Left ventricle myocardium inferior (tissue), 1 donor: ENCODE measurements at regions not wholly inside any gene's neighbourhood (a gene's known extent, or its start where the extent isn't known, plus 50 kb on each side); places are given as distances from the start of the nearest gene placed in this dataset.

Experiments
- DNase-seq: peaks from one replicate; pipeline ENCODE4 v3.0.0-alpha.2; 2020
- H3K27ac ChIP-seq: fragments of 200-600 bp; replicated peaks from 2 replicates; pipeline ENCODE4 v1.8.0; 2021
- H3K27me3 ChIP-seq: fragments of 200-600 bp; 2 replicates; pipeline ENCODE4 v1.8.0; 2021; ENCODE audit warnings: low read depth
- H3K36me3 ChIP-seq: fragments of 200-600 bp; 2 replicates; pipeline ENCODE4 v1.8.0; 2021
- H3K4me1 ChIP-seq: fragments of 200-600 bp; 2 replicates; pipeline ENCODE4 v1.8.0; 2021
- H3K4me3 ChIP-seq: fragments of 200-600 bp; 2 replicates; pipeline ENCODE4 v1.8.0; 2021; ENCODE audit warnings: mild to moderate bottlenecking, moderate library complexity
- H3K9me3 ChIP-seq: fragments of 200-600 bp; replicated peaks from 2 replicates; pipeline ENCODE4 v1.8.0; 2021
- CTCF ChIP-seq: fragments of 200-600 bp; IDR thresholded peaks from 2 replicates; pipeline ENCODE4 v1.8.0; 2021; ENCODE audit warnings: antibody characterized with exemption, mild to moderate bottlenecking, borderline replicate concordance
- intact Hi-C: fragments of 100-400 bp; cut with micrococcal nuclease; formaldehyde crosslinking; loops from one replicate; pipeline ENCODE4 v1.11.0; 2022
- donor health status: DM: no; HTN: yes; CAD: no; lungs with severe emphysema.

- no peak for TF ChIP-seq CTCF
- no peak for DNase-seq
- Histone ChIP-seq H3K4me1 (no peaks in the 10 kb centered on the region), H3K4me3 (no peak overlapping the region), H3K36me3 (no peaks in the 10 kb centered on the region), H3K27me3 (no peaks in the 10 kb centered on the region), H3K9me3 (peaks cover 3% of the 10 kb centered on the region), H3K27ac (no peak overlapping the region)
- intact Hi-C loops, result no loop called here
Measured at GRCh38 chr13:84760956-84761355, 878.7 kb upstream of the SLITRK1 start.

- TF ChIP-seq CTCF, result no peak
- H3K27me3 ChIP-seq, result no peaks in the 10 kb centered on the region
- H3K4me1 ChIP-seq, result no peaks in the 10 kb centered on the region
- no peak overlapping the region for H3K27ac ChIP-seq
- no peak for DNase-seq
- intact Hi-C loops, result no loop called here
- no peaks in the 10 kb centered on the region for H3K9me3 ChIP-seq
- no peak overlapping the region for H3K4me3 ChIP-seq
- H3K36me3 ChIP-seq, result no peaks in the 10 kb centered on the region
Measured at GRCh38 chr13:84749126-84749525, 866.9 kb upstream of the SLITRK1 start.

GRCh38 chr13:84745051-84745551, 862.8 kb upstream of the SLITRK1 start:
- no peak for DNase-seq
- TF ChIP-seq CTCF, result no peak
- Histone ChIP-seq H3K27me3 (no peaks in the 10 kb centered on the region), H3K36me3 (no peaks in the 10 kb centered on the region), H3K27ac (no peak overlapping the region), H3K4me1 (no peaks in the 10 kb centered on the region), H3K9me3 (no peaks in the 10 kb centered on the region), H3K4me3 (no peak overlapping the region)
- intact Hi-C loops, result no loop called here

- H3K36me3 ChIP-seq, result no peaks in the 10 kb centered on the region
- intact Hi-C loops, result no loop called here
- H3K9me3 ChIP-seq, result no peaks in the 10 kb centered on the region
- no peak for DNase-seq
- no peaks in the 10 kb centered on the region for H3K4me1 ChIP-seq
- no peak overlapping the region for H3K27ac ChIP-seq
- no peak overlapping the region for H3K4me3 ChIP-seq
- TF ChIP-seq CTCF, result no peak
- no peaks in the 10 kb centered on the region for H3K27me3 ChIP-seq
Measured at GRCh38 chr13:84744203-84744602, 861.9 kb upstream of the SLITRK1 start.

- TF ChIP-seq CTCF, result no peak
- intact Hi-C loops, result no loop called here
- H3K4me1 ChIP-seq, result no peaks in the 10 kb centered on the region
- no peaks in the 10 kb centered on the region for H3K36me3 ChIP-seq
- H3K4me3 ChIP-seq, result no peak overlapping the region
- H3K27me3 ChIP-seq, result no peaks in the 10 kb centered on the region
- H3K27ac ChIP-seq, result no peak overlapping the region
- H3K9me3 ChIP-seq, result no peaks in the 10 kb centered on the region
- no peak for DNase-seq
Measured at GRCh38 chr13:84741253-84741652, 859.0 kb upstream of the SLITRK1 start.

- intact Hi-C loops, result no loop called here
- Histone ChIP-seq H3K27ac (no peak overlapping the region), H3K36me3 (no peaks in the 10 kb centered on the region), H3K4me3 (no peak overlapping the region), H3K27me3 (no peaks in the 10 kb centered on the region), H3K4me1 (no peaks in the 10 kb centered on the region), H3K9me3 (no peaks in the 10 kb centered on the region)
- TF ChIP-seq CTCF, result no peak
- DNase-seq, result no peak
Measured at GRCh38 chr13:84739021-84739420, 856.7 kb upstream of the SLITRK1 start.
